Astrocyte (in vitro differentiated cells and primary cell): ENCODE measurements at regions not wholly inside any gene's neighbourhood (a gene's known extent, or its start where the extent isn't known, plus 50 kb on each side); places are given as distances from the start of the nearest gene placed in this dataset.
"Not testable (repeated sequence)": the region's sequence is repeated elsewhere in the genome, so short reads cannot be mapped to it uniquely, and the experiment has no call there.

Source experiments
- DNase-seq: peaks from one replicate; pipeline ENCODE4 v3.0.0-alpha.2; 2010; ENCODE audit warnings: low read depth
- FAIRE-seq: peaks from 2 replicates; lab custom pipeline; 2011; peaks lifted over from hg19 to GRCh38; lab: Jason Lieb, UNC
- H2AFZ ChIP-seq: 2 replicates; pipeline ENCODE4 v1.6.0; 2012; ENCODE audit warnings: low read depth, low read length, inconsistent platforms
- H3K27ac ChIP-seq: 2 replicates; pipeline ENCODE4 v1.5.1; 2011; ENCODE audit warnings: low read depth, low read length, inconsistent platforms
- H3K27me3 ChIP-seq: 2 replicates; pipeline ENCODE4 v1.6.0; 2011; ENCODE audit warnings: low read length, inconsistent platforms; ENCODE audit not compliant: insufficient read depth
- H3K36me3 ChIP-seq: 2 replicates; pipeline ENCODE4 v1.5.1; 2011; ENCODE audit warnings: low read length, inconsistent platforms; ENCODE audit not compliant: insufficient read depth
- H3K4me1 ChIP-seq: 2 replicates; pipeline ENCODE4 v1.5.1; 2011; ENCODE audit warnings: low read length, inconsistent platforms; ENCODE audit not compliant: insufficient read depth
- H3K4me2 ChIP-seq: 2 replicates; pipeline ENCODE4 v1.6.0; 2012; ENCODE audit warnings: low read length, inconsistent platforms
- H3K4me3 ChIP-seq: 2 replicates; pipeline ENCODE4 v1.5.1; 2011; ENCODE audit warnings: low read depth, mild to moderate bottlenecking, low read length, inconsistent platforms; ENCODE audit not compliant: insufficient read depth
- H3K79me2 ChIP-seq: 2 replicates; pipeline ENCODE4 v1.6.0; 2012; ENCODE audit warnings: mild to moderate bottlenecking, low read length, inconsistent platforms; ENCODE audit not compliant: insufficient read depth
- H3K9ac ChIP-seq: 2 replicates; pipeline ENCODE4 v1.6.0; 2012; ENCODE audit warnings: mild to moderate bottlenecking, low read length, inconsistent platforms
- H3K9me3 ChIP-seq: 2 replicates; pipeline ENCODE4 v1.5.1; 2012; ENCODE audit warnings: low read depth, mild to moderate bottlenecking, low read length, inconsistent platforms; ENCODE audit not compliant: insufficient read depth
- H4K20me1 ChIP-seq: 2 replicates; pipeline ENCODE4 v1.6.0; 2012; ENCODE audit warnings: low read length, inconsistent platforms; ENCODE audit not compliant: insufficient read depth
- H3K27ac Mint-ChIP-seq: one replicate; pipeline ENCODE4 v1.8.0; 2021; ENCODE audit warnings: mild to moderate bottlenecking, mixed read lengths; ENCODE audit not compliant: unreplicated experiment
- H3K27me3 Mint-ChIP-seq: one replicate; pipeline ENCODE4 v1.8.0; 2021; ENCODE audit warnings: low read depth, mixed read lengths; ENCODE audit not compliant: unreplicated experiment
- H3K36me3 Mint-ChIP-seq: one replicate; pipeline ENCODE4 v1.8.0; 2021; ENCODE audit warnings: low read depth, mixed read lengths; ENCODE audit not compliant: unreplicated experiment
- H3K4me1 Mint-ChIP-seq: one replicate; pipeline ENCODE4 v1.8.0; 2021; ENCODE audit warnings: low read depth, mixed read lengths; ENCODE audit not compliant: unreplicated experiment
- H3K4me3 Mint-ChIP-seq: one replicate; pipeline ENCODE4 v1.8.0; 2021; ENCODE audit warnings: mild to moderate bottlenecking, moderate library complexity, mixed read lengths; ENCODE audit not compliant: unreplicated experiment
- H3K9me3 Mint-ChIP-seq: one replicate; pipeline ENCODE4 v1.8.0; 2021; ENCODE audit warnings: mild to moderate bottlenecking, mixed read lengths; ENCODE audit not compliant: unreplicated experiment
- EZH2 ChIP-seq: IDR thresholded peaks from 2 replicates; pipeline ENCODE4 v1.6.1; 2012; ENCODE audit warnings: mild to moderate bottlenecking, low read length, inconsistent platforms; ENCODE audit not compliant: insufficient read depth
- TF ChIP-seq, protein P1 (sequence below): IDR thresholded peaks from 2 replicates; pipeline ENCODE4 v1.5.1; 2011; ENCODE audit warnings: low read depth, mild to moderate bottlenecking, inconsistent platforms, low read length, moderate library complexity; ENCODE audit not compliant: insufficient read depth

DNA sequence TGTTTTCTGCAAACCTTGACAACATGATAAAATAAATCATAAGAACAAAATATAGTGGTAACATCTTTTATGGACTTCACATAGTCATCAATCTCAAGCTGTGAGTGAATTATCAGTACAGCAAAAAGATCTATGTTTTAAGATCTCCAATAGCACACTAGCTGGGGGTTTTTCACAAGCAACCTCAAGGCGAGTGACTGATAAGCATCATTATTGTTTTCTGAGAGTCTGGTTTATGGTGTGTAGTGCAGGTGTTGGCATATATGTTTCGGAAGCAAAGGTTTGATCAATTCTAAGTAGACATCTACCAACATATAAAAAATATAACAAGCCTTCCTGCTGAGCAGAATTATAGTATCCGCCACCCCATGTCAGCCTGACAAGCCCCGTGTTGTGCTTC, 403.8 kb upstream of the MGMT start:
- no peaks in the 10 kb centered on the region for H3K27me3 ChIP-seq
- H3K27ac ChIP-seq, result no peak overlapping the region
- Mint-ChIP-seq H3K4me3 (no peak overlapping the region), H3K36me3 (no peaks in the 10 kb centered on the region), H3K27me3 (peaks cover 3% of the 10 kb centered on the region), H3K9me3 (no peaks in the 10 kb centered on the region), H3K4me1 (peaks cover 4% of the 10 kb centered on the region), H3K27ac (no peak overlapping the region)
- no peaks in the 10 kb centered on the region for H3K4me1 ChIP-seq
- H3K4me3 ChIP-seq, result no peak overlapping the region
- H3K9ac ChIP-seq, result no peak overlapping the region
- no peak for TF ChIP-seq EZH2
- TF ChIP-seq, protein P1, sequence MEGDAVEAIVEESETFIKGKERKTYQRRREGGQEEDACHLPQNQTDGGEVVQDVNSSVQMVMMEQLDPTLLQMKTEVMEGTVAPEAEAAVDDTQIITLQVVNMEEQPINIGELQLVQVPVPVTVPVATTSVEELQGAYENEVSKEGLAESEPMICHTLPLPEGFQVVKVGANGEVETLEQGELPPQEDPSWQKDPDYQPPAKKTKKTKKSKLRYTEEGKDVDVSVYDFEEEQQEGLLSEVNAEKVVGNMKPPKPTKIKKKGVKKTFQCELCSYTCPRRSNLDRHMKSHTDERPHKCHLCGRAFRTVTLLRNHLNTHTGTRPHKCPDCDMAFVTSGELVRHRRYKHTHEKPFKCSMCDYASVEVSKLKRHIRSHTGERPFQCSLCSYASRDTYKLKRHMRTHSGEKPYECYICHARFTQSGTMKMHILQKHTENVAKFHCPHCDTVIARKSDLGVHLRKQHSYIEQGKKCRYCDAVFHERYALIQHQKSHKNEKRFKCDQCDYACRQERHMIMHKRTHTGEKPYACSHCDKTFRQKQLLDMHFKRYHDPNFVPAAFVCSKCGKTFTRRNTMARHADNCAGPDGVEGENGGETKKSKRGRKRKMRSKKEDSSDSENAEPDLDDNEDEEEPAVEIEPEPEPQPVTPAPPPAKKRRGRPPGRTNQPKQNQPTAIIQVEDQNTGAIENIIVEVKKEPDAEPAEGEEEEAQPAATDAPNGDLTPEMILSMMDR, result no peak
- H3K4me2 ChIP-seq, result no peak overlapping the region
- no peak overlapping the region for H2AFZ ChIP-seq
- H3K36me3 ChIP-seq, result no peaks in the 10 kb centered on the region
- DNase-seq, result no peak
- no peaks in the 10 kb centered on the region for H4K20me1 ChIP-seq
- no peak for FAIRE-seq
- no peaks in the 10 kb centered on the region for H3K9me3 ChIP-seq
- no peaks in the 10 kb centered on the region for H3K79me2 ChIP-seq

DNA sequence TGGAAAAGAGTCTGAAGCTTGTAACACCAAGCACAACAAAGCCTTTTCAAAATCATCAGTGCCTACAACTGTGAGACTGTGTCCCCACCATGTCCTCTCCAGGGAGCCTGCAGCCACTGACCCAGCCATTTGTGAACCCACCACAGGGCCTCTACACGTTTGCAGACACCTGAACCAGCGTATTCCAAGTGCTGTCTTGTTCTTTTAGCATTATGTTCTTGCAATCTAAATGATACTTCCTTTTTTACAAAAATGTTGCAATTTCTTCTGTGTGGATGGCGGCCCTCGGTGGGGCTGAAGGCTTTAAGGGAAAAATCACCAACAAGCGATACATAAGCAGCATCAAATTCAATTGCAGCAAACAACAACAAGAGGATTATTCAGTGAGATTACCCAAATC, 403.2 kb upstream of the MGMT start:
- no peaks in the 10 kb centered on the region for H3K36me3 ChIP-seq
- no peaks in the 10 kb centered on the region for H3K79me2 ChIP-seq
- FAIRE-seq, result no peak
- no peak overlapping the region for H3K9ac ChIP-seq
- Mint-ChIP-seq H3K4me3 (no peak overlapping the region), H3K36me3 (no peaks in the 10 kb centered on the region), H3K27ac (no peak overlapping the region), H3K4me1 (peaks cover 4% of the 10 kb centered on the region), H3K27me3 (peaks cover 3% of the 10 kb centered on the region), H3K9me3 (no peaks in the 10 kb centered on the region)
- H3K27ac ChIP-seq, result no peak overlapping the region
- H3K27me3 ChIP-seq, result no peaks in the 10 kb centered on the region
- no peaks in the 10 kb centered on the region for H3K9me3 ChIP-seq
- DNase-seq, result no peak
- no peak for TF ChIP-seq EZH2
- TF ChIP-seq, protein P1, result no peak
- H3K4me3 ChIP-seq, result no peak overlapping the region
- H2AFZ ChIP-seq, result no peak overlapping the region
- no peaks in the 10 kb centered on the region for H4K20me1 ChIP-seq
- H3K4me2 ChIP-seq, result no peak overlapping the region
- H3K4me1 ChIP-seq, result no peaks in the 10 kb centered on the region

DNA sequence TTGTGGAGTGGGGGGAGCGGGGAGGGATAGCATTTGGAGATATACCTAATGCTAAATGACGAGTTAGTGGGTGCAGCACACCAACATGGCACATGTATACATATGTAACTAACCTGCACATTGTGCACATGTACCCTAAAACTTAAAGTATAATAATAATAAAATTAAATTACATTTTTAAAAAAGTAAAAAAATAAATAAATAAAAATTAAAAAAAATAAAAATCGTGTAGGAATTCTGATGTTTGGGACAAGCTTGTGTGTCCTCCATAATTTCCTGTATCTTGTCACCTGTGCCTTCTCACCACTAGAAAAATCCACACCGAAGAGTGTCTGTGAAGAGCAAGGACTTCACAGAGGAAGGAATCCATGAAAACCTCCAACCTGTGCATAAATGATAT, 400.5 kb upstream of the MGMT start:
- H3K4me3 ChIP-seq, DNase-seq, H3K9ac ChIP-seq, H3K27me3 Mint-ChIP-seq, H3K36me3 ChIP-seq, H3K79me2 ChIP-seq, H4K20me1 ChIP-seq, H3K27me3 ChIP-seq, H3K9me3 Mint-ChIP-seq, H3K27ac ChIP-seq, H3K4me2 ChIP-seq, H3K4me1 Mint-ChIP-seq, H3K27ac Mint-ChIP-seq, H3K9me3 ChIP-seq, H3K36me3 Mint-ChIP-seq, H3K4me3 Mint-ChIP-seq, H3K4me1 ChIP-seq, FAIRE-seq, H2AFZ ChIP-seq: not testable (repeated sequence)

DNA sequence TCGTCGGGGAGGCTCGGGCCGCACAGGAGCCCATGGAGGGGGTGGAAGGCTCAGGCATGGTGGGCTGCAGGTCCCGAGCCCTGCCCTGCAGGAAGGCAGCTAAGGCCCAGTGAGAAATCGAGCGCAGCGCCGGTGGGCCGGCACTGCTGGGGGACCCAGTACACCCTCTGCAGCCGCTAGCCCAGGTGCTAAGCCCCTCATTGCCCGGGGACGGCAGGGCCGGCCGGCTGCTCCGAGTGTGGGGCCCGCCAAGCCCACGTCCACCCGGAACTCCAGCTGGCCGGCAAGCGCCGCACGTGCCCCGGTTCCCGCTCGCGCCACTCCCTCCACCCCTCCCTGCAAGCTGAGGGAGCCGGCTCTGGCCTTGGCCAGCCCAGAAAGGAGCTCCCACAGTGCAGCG, 395.6 kb upstream of the MGMT start:
- DNase-seq, H3K9me3 ChIP-seq, H3K79me2 ChIP-seq, H3K4me3 ChIP-seq, H3K4me1 ChIP-seq, H3K36me3 Mint-ChIP-seq, H3K27ac Mint-ChIP-seq, FAIRE-seq, H3K9ac ChIP-seq, H3K9me3 Mint-ChIP-seq, H3K27ac ChIP-seq, H4K20me1 ChIP-seq, H3K4me1 Mint-ChIP-seq, H3K27me3 ChIP-seq, H3K4me3 Mint-ChIP-seq, H3K36me3 ChIP-seq, H3K27me3 Mint-ChIP-seq, H3K4me2 ChIP-seq, H2AFZ ChIP-seq: not testable (repeated sequence)
